HG03378 (cell line): ENCODE measurements at regions not wholly inside any gene's neighbourhood (a gene's known extent, or its start where the extent isn't known, plus 50 kb on each side); places are given as distances from the start of the nearest gene placed in this dataset.

Source experiments
- ATAC-seq: cut with Tn5 transposase; IDR thresholded peaks from one replicate; pipeline ENCODE4 v1.9.1; 2021; ENCODE audit warnings: mild to moderate bottlenecking, moderate library complexity; ENCODE audit not compliant: unreplicated experiment

DNA sequence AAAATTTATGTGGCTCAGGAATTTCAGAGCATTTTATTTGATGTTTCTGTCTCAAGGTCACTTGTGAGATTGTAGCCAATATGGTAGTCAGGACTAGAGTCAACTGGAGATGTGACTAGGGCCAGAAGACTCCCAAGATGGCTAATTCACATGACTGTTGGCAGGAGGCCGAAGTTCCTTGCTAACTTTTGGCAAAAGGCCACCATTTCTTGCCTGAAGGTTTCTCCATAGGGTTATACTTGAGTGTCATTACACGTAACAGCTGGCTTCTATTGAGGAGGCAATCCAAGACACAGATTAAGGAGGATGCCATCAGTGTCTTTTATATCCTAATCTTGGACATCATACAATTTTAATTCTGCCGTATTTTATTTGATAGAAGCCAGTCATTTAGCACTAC, 162.3 kb upstream of the MAOA start:
- no peak for ATAC-seq

DNA sequence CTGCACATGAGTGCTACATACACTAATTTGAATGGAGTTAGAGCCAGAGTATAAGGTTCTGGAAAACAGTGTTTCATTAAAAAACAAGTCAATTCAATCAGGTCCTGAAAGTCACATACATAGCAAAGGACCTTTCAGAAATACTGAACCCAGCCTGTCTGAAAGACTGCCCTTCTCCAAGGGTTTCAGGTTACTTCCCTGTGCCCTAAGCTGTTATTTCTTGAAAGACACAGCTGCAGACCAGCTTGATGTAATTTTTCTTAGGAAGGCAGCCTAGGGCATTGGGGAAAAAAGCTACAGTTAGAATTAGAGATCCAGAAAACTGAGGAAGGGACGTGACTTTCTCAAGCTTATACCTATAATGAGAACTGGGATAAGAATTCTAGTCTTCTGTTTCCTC, 155.9 kb upstream of the MAOA start:
- ATAC-seq = no peak

DNA sequence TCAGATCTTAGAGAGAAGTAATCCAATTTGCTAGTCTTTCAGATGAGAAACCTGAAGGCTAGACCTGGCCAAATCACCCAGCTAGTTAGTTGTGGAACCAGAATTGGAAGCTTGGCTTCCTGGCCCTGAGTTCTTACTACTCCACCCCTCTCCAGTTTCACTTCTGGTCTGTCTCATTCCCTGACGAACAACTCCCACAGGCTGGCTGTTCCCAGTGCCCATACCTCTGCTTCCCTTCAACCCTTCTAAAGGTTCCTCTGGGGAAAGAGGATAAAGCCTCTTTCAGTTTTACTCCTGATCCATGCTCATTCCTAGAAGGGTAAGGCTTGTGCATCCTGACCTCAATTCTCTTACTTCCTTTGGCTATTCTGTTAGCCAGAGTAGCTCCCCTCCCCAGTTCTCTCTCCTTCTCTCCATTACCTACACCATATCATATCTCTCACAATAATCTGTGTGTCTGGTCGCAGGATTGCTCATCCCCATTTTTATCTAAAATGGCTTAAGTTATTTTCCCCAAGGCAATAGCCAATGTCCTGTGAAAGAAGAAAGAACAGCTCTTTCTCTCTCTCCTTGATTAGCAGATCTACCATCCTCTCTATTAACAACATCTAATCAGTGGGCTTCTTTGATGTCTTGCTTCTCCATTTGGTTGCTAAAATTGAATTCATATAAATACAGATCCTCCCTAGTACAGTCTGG, 155.0 kb upstream of the MAOA start:
- ATAC-seq = no peak

DNA sequence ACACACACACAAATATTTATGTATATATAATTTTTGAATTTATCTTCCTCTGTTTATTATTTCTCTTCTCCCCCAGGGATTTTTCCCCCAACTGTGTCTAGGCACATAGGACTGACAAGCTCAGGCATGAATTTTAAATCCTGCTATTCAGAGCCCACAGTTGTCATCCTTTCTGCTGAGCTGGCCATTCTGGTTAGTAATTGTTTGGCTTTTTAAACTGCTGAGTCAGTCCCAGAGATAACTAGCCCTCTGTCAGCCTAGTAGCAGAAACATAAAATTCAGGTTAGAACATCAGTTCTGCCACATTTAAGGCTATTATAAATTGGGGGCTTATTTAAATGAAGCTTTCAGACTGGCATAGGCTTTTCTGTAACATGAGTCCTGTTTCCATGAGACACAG, 151.7 kb upstream of the MAOA start:
- no peak for ATAC-seq

DNA sequence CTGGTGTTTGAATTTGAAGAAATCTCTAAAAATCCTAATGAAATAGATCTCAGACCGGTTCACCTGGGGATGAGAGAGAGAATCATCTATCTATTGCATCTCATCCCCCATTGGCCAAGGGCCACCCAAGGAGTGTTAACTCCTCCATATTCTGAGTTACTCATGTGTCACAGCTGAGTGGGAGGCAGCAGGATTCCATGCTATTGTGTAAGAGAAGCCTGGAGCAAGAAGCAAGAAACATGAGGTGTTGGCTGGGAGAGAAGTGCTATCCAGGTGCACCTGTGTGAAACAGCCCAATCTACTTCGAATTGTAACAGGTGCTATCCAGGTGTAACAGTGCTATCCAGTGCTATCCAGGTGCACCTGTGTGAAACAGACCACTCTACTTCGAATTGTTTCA, 150.3 kb upstream of the MAOA start:
- no peak for ATAC-seq

DNA sequence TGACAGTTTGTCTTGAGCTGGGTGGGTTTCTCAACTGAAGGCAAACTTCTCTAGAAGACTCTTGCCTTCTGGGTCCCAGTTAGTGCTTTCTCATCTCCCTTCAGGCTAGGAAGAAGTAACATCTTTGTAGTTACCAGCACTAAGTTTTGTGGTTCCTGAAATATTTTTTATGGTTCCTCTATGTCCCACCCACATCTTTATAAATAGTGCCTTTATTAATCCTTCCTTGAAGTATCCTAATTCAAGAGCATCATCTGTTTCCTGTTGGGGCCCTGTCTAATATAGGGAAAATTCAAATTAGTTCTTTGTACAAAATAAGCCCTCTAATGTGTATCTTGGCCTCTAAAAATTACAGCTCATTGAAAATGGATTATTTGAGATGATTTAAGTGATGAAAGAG, 147.4 kb upstream of the MAOA start:
- ATAC-seq = no peak

DNA sequence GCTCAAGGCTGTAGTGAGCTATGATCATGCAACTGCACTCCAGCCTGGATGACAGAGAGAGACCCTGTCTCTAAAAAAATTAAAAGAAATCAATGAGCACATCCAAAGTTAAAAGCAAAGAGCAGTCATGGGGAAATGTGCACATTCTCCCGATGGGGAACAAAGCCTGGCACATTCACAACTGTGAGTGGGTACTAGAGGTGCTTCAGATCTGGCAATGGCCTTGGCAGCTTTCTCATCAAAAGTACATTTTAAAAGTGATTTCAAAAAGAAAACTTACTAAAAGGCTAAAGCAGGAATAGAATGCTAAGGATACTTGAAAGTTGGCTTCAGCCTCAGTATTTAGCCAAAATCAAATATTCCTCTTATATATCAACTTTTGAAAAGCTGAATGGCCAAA, 145.9 kb upstream of the MAOA start:
- ATAC-seq = no peak

DNA sequence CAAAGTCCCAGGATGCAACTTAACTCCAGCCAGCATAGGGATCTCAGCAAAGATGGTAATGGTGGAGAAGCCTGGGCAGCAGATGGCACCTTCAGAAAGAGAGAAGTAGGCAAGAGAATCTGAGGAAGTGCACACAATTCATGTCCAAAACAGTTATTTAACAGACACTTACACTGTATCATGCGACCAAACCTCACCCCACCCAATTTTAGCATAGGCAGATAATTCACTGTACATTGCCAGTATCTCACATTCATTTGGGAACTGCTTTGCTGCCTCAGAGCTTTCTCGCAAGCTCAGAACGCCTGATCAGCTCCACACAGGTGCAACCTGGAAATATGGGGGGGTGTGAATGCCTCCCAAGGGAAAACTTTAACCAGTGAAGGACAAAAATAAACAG, 143.0 kb upstream of the MAOA start:
- ATAC-seq = no peak

DNA sequence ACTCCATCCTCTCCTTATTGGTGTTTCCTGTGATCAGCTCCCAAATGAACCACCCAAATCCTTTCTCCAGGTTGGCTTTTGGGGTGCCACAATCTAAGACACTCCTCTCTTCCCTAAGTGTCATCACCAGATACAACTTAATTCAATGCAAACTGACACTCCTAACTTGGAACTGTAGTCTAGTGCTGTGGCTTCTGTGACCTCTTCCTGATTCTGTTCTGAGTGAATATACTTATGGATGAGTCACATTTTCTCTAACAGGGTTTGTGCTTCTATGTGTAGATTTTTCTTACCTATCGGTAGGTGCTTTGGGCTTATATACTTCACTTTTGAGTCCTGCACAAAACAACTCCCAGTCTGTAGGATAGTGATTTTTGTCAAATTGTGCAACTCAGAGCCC, 141.3 kb upstream of the MAOA start:
- no peak for ATAC-seq

DNA sequence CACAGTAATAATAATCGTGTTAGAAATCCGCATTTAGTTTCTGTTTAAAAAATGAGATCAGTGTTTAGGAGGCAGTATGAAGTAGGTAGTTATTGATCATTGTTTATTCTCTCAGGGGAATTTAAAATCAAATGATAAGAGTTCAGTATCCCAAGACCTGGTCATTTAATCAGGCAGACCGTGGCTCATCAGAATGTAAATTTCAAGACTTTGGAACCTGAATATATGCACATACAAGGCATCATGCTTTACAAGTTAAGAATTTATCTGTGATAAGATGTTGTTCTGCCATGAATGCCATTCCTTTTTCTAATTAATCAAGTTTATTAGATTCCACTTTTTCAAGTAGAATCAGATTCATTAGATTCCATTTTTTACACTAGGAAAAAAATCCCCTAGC, 133.5 kb upstream of the MAOA start:
- ATAC-seq = no peak

DNA sequence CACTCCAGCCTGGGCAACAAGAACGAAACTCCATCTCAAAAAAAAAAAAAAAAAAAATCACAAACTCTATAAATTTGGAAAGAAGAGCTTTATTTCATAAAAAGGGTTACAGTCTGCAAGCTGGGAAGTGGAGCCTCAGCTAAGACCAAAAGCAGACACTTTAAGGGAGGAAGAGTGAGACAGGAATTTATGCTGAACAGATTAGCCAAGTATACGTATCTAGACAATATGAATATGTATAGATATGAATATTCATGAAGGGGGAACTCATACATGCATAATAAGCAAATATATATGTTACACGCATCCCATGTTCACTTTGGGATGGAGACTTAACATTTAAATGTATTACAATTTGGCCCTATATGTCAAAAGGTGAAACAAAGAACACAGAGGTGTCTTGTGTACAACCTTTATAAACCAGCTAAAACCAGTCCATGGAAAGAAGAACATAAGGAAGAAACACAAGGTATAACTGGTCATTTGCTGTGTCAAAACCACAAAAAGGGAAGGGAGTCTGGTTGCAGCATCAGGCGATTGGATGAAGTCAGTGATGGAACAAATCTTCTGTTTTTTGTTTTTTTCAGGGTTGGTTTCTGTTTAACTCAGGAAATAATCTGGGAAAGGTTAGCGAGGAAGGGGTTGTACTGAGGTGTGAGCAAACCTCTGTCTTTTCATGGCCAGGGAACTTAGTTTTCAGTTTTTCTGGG, 130.0 kb upstream of the MAOA start:
- ATAC-seq = no peak

DNA sequence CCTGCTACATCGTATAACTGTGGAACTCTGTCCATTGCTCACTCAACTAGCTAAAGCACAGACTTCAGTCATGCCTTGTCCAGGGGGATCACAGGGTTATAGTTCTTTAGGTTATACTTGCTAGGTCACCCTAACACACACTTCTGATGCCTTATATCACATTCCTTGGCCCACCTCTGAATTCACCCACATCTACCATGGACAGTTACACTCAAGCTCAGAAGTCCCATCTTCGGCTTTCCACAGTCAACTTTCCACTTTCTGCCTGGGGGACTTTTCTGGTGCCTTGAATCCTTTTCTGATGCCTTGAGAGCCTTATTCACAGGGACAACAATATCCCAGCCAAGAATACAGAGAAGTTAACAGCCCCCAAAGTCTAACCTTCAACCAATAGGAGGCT, 129.2 kb upstream of the MAOA start:
- no peak for ATAC-seq

DNA sequence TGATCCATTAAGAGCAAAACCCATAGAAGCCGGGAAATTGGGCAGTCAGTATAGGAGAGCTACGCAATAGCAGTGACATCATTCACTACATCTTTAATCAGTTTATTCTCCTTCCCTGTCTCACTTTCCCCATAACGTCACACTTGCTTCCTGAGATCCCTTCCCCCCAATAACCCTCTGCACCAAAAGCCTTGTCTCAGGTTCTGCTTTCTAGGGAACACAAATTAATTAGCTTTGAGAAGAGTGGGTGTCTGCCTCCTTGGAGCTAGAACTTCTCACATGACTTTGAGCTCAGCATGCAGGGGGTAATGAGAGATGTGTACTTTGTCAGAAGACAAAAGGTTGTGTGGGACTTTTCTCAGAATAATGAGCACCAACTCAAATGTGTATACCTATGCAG, 128.3 kb upstream of the MAOA start:
- no peak for ATAC-seq

DNA sequence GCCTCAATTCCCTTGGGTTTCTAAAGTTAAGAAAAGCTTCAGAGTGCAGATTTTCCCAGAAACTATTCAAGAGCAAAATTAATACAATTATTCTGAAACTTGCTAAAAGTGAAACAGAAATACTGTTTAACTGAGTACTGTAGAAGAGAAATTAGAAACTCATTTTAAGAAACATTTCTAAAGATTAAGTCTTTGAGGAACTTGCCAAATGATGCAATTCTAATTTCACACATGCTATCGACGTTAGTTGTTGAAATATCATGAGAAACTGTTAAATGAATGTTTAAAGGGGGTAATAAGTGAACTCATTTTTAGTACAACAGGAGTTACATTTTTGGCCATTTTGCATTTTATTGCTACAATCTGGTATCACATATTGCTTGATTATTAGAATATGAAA, 125.3 kb upstream of the MAOA start:
- ATAC-seq = no peak

DNA sequence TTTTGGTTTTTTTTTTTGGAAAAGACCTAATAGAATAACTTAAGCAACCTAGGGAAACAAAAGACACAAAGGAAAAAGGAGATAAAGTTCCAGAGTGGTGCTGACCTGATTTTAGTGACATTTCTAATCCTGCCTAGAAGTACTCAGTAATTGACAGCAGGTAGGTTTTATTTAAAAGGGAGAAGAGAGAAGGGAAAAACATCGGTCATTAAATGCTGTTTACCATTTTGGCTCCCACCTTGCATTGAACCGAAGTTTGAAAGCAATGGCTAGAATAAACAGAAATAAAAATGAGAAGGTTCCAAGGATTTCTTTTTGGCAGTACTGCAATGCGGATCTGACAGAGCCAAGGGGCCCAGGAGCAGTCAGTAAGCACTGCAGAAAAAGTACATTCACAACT, 115.8 kb upstream of the MAOA start:
- ATAC-seq = no peak

DNA sequence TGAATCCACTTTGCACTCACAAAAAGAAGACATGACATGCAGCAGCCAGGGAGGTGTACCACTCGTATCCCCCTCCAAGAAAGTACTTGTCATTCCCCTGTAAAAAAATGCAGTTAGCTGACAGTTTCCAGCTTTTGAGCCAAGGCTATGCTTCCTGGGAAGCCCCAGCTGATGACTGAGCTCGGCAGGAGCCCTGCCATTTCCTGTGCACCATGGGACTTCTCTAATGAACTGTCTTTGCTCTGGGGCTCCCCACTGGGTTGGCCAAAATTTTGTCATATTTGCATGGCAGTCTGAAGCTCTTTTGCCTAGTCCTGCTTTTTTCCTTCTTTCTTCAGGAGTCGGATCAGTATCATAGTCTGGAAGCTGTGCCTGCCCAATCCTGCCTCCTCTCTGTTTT, 104.5 kb upstream of the MAOA start:
- no peak for ATAC-seq

DNA sequence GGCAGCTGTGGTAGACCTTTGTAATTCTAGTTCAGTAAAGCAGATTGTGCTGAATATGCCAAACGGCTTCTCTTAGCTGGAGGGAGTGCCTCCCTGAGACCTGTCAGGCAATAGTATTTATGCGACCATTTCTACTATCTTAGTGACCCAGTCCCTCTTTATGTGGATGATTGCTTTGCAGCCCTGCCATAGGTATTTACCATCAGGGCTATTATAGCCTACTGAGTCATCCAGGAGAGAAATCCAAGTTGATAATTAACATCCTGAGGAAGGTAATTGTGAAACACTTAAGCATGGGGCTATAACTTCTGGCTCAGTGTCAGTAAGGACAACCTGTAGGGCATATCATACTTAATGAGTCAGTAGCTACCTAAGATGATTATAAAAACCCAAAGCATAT, 103.9 kb upstream of the MAOA start:
- ATAC-seq = no peak

DNA sequence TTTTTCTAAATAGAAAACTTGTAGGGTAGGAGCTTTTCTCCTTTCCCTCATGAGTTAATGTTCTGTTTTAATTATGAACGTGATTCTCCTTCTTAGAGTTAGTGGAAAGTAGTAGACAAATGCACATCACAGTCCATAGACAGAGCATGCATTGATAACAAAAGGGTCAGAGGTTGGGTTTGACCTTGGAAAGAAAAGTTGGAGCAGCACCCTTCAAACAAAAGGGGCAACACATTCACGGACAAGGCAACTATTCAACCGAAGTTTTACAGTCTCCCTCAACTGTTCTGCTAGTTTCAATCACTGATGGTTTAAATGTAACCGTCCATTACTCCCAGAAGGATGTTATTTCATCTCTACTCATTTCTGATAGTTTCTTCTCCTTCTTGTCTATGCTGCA, 103.4 kb upstream of the MAOA start:
- no peak for ATAC-seq

DNA sequence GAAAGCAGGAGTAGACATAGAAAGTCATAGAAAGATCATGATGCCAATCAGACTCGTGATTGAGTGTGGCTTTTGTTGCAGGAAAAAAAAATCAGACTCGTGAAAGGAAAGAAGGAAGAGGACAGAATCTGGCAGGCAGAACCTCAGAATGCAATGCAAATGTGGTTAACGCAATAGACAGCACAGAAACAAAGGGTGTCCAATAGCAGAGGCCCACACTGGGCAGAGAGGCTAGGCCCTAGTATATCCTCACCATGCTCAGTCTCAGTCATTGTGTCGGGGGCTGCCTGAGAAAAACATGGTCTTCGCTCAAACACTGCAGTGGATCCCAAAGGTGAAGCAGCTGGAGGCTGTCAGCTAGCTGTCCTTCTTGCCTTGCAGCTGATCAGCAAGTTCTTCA, 102.8 kb upstream of the MAOA start:
- no peak for ATAC-seq

DNA sequence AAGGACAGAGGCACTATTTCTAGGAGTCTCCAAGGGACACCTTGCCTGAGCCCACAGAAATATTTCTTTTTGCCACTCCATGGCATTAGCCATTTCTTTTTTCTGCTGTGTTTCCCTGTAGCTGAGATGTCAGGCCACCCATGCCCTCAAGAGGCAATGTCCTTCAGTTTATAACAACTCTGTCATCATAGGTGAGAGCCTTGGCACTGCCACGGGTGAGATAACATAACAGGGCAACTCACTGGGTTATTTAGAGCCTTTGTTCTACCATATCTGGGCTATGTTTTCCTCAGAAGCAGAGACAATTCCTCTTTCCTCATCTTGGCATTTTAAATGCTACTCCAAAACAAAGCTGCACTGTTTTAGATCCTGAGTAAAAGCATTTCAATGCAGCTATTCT, 99.9 kb upstream of the MAOA start:
- ATAC-seq = no peak

DNA sequence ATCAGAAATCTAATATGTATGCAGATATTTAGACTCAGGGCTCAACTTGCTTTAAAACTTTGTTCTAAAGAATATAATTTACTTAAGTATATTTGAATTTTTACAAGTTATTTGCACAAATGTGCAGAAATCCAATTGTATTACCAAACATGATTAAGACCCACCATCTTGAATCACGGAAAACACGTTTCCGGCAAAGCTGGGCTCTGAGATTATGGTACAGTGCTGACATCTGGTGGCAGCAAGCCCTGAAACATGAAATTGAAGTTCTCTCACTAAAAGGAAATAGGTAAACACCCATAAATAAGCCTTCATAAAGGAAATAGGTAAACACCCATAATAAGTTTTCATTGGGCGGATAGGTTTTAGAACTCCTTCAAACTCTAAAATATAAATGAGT, 98.3 kb upstream of the MAOA start:
- ATAC-seq = no peak

DNA sequence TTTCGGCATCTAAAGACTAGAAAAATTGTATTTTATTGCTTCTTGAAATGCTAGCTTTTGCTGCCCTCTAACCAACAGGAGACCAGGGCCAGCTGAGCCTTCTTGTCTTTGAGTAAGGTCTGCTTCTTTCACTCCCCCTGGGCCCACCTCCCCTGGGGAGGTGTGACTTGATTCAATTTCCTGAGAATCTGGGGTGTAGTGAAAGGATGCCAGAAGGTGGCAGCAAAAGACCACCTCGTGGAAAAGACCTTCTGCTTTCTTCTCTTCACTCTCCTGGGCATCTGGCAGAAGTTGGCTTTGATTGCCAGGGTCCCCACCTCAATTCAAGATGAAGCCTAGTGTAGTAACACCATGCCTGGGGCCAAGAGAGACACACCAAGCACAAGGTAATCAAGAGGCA, 96.5 kb upstream of the MAOA start:
- ATAC-seq = no peak
